ENCODE measurements at regions not wholly inside any gene's neighbourhood (a gene's known extent, or its start where the extent isn't known, plus 50 kb on each side); places are given as distances from the start of the nearest gene placed in this dataset.
"Not testable (repeated sequence)": the region's sequence is repeated elsewhere in the genome, so short reads cannot be mapped to it uniquely, and the experiment has no call there.

- Mint-ChIP-seq H3K27me3 (peaks cover 20% of the 10 kb centered on the region), H3K4me1 (no peaks in the 10 kb centered on the region), H3K27ac (no peak overlapping the region), H3K4me3 (no peak overlapping the region), H3K9me3 (no peaks in the 10 kb centered on the region), H3K36me3 (ENCODE audit: low read depth) (no peaks in the 10 kb centered on the region)
- no peak for ATAC-seq (replicated peaks)
Observed at GRCh38 chr11:122604621-122605020, 50.9 kb upstream of the UBASH3B start.

GRCh38 chr11:122601141-122602125 is 54.1 kb upstream of the UBASH3B start:
- peaks cover 28% of the 10 kb centered on the region for H3K27me3 Mint-ChIP-seq
- H3K36me3 Mint-ChIP-seq (ENCODE audit: low read depth) = no peaks in the 10 kb centered on the region
- no peaks in the 10 kb centered on the region for H3K4me1 Mint-ChIP-seq
- H3K27ac Mint-ChIP-seq = no peak overlapping the region
- H3K9me3 Mint-ChIP-seq = no peaks in the 10 kb centered on the region
- ATAC-seq (replicated peaks) = no peak
- no peak overlapping the region for H3K4me3 Mint-ChIP-seq

- no peak overlapping the region for H3K4me3 Mint-ChIP-seq
- no peak overlapping the region for H3K27ac Mint-ChIP-seq
Observed at GRCh38 chr11:122600290-122600689, 55.2 kb upstream of the UBASH3B start.

DNA sequence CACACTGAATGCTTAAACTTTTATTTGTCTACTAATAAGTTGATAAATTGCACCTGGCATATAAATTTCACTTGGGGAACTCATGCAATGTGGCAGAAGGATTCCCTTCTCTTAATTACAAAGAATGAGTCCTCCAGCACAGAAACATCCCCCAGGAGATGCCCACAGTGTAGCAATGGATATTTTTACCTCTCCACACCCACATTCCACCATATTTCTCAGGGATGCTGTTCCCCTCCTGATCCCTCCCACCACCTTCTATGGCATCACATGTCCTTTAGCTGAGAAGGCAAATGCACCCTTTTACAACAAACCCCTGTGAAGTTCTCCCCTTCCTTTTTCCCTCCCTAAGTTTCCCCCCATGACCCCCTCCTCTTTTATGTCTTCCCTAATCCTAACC is 56.1 kb upstream of the UBASH3B start:
- H3K4me3 Mint-ChIP-seq = no peak overlapping the region
- no peaks in the 10 kb centered on the region for H3K9me3 Mint-ChIP-seq
- H3K27me3 Mint-ChIP-seq = peaks cover 29% of the 10 kb centered on the region
- H3K36me3 Mint-ChIP-seq (ENCODE audit: low read depth) = no peaks in the 10 kb centered on the region
- no peak overlapping the region for H3K27ac Mint-ChIP-seq
- ATAC-seq (replicated peaks) = no peak
- H3K4me1 Mint-ChIP-seq = no peaks in the 10 kb centered on the region

More at GRCh38 chr11:122600290-122600689, 55.2 kb upstream of the UBASH3B start:
- H3K9me3 Mint-ChIP-seq = no peaks in the 10 kb centered on the region
- H3K27me3 Mint-ChIP-seq = peaks cover 28% of the 10 kb centered on the region
- H3K36me3 Mint-ChIP-seq (ENCODE audit: low read depth) = no peaks in the 10 kb centered on the region
- no peaks in the 10 kb centered on the region for H3K4me1 Mint-ChIP-seq
- no peak for ATAC-seq (replicated peaks)

- no peaks in the 10 kb centered on the region for H3K9me3 Mint-ChIP-seq
- ATAC-seq (replicated peaks) = no peak
- no peaks in the 10 kb centered on the region for H3K36me3 Mint-ChIP-seq (ENCODE audit: low read depth)
- H3K27ac Mint-ChIP-seq = no peak overlapping the region
- H3K4me1 Mint-ChIP-seq = no peaks in the 10 kb centered on the region
- H3K4me3 Mint-ChIP-seq = no peak overlapping the region
- peaks cover 26% of the 10 kb centered on the region for H3K27me3 Mint-ChIP-seq
Observed at GRCh38 chr11:122598971-122599370, 56.6 kb upstream of the UBASH3B start.

DNA sequence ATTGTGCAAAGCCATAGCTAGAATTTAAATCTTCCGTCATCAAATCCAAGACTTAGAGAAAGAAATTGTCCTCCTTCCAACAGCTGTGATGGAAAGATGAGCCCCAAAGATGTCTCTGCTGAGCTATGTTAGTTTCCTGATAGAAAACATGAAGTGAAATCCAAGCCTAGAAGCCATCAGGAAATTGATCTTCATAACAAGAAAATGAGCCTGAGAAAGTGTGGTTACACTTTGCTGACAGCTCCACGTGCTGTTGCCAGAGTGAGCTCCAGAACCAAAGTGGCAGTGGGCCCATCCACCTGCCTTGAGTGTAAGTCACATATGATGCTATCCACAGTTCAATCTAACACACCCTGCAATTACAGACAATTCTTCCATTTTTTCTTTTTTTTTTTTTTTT is 58.0 kb upstream of the UBASH3B start:
- Mint-ChIP-seq H3K27me3 (peaks cover 31% of the 10 kb centered on the region), H3K27ac (no peak overlapping the region), H3K4me1 (no peaks in the 10 kb centered on the region), H3K4me3 (no peak overlapping the region), H3K9me3 (no peaks in the 10 kb centered on the region), H3K36me3 (ENCODE audit: low read depth) (no peaks in the 10 kb centered on the region)
- ATAC-seq (replicated peaks) = no peak

DNA sequence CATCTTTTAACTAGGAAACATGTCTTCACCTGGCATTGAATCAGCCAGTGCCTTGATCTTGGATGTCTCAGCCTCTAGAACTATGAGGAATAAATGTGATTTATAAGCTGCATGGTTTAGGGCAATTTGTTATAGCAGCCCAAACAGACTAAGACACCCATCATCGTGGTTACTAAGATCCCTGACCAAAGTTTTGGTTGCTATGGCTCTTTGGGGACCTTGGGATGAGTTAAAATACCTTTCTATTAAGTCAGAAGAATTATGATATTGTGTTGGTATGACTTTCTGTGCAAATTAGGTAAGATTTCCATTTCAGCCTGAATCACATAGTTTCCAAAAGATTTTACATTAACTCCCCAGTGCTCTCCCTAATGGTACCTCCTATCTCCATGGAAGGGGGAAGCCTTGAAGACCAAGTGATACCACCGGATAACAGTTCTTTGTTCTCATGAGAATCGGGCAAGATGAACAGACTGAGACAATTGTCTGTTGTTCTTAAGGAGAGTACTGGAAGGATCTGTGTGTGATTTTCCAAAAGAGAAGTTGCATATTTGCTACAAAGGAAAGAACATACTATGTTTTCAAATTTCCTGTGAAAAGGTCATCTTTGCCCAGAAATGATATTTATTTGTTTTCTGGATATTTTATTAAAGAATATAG is 60.4 kb upstream of the UBASH3B start:
- no peak overlapping the region for H3K27ac Mint-ChIP-seq
- no peak overlapping the region for H3K4me3 Mint-ChIP-seq
- peaks cover 26% of the 10 kb centered on the region for H3K27me3 Mint-ChIP-seq
- no peaks in the 10 kb centered on the region for H3K36me3 Mint-ChIP-seq (ENCODE audit: low read depth)
- no peaks in the 10 kb centered on the region for H3K9me3 Mint-ChIP-seq
- H3K4me1 Mint-ChIP-seq = no peaks in the 10 kb centered on the region
- ATAC-seq (replicated peaks) = no peak

GRCh38 chr11:122593473-122594420 is 61.8 kb upstream of the UBASH3B start:
- H3K4me1 Mint-ChIP-seq = no peaks in the 10 kb centered on the region

GRCh38 chr11:122592641-122593040 is 62.9 kb upstream of the UBASH3B start:
- Mint-ChIP-seq H3K36me3 (ENCODE audit: low read depth) (no peaks in the 10 kb centered on the region), H3K9me3 (no peaks in the 10 kb centered on the region), H3K4me3 (no peak overlapping the region), H3K4me1 (no peaks in the 10 kb centered on the region), H3K27ac (no peak overlapping the region), H3K27me3 (peaks cover 26% of the 10 kb centered on the region)
- no peak for ATAC-seq (replicated peaks)

More at GRCh38 chr11:122593473-122594420, 61.8 kb upstream of the UBASH3B start:
- no peak overlapping the region for H3K27ac Mint-ChIP-seq
- no peaks in the 10 kb centered on the region for H3K36me3 Mint-ChIP-seq (ENCODE audit: low read depth)
- ATAC-seq (replicated peaks) = peak; percentile 74
- peaks cover 22% of the 10 kb centered on the region for H3K27me3 Mint-ChIP-seq
- no peaks in the 10 kb centered on the region for H3K9me3 Mint-ChIP-seq
- no peak overlapping the region for H3K4me3 Mint-ChIP-seq

DNA sequence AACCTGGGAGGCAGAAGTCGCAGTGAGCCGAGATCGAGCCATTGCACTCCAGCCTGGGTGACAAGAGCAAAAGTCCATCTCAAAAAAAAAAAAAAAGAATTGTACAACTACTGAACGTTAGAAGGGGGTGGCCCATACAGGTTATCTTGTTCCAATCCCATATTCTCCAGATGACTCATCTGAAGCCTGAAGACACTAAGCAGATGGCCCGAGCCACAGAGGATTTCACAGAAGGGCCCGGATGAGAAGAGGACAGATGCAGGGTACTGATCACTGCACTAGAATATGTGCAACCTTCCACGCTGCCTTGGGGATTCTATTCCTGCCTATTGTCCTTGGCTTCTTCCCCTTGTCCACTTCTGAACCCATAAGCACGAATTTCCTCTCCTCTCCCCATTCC is 70.9 kb upstream of the UBASH3B start:
- H3K27ac Mint-ChIP-seq = no peak overlapping the region
- no peak for ATAC-seq (replicated peaks)
- H3K9me3 Mint-ChIP-seq = no peaks in the 10 kb centered on the region
- no peak overlapping the region for H3K4me3 Mint-ChIP-seq
- peaks cover 5% of the 10 kb centered on the region for H3K27me3 Mint-ChIP-seq
- no peaks in the 10 kb centered on the region for H3K36me3 Mint-ChIP-seq (ENCODE audit: low read depth)
- H3K4me1 Mint-ChIP-seq = peaks cover 4% of the 10 kb centered on the region

- not testable (repeated sequence) for H3K27me3 Mint-ChIP-seq, H3K4me1 Mint-ChIP-seq
Observed at GRCh38 chr11:122580071-122580470, 75.5 kb upstream of the UBASH3B start.

GRCh38 chr11:122578171-122578825 is 77.2 kb upstream of the UBASH3B start:
- no peak overlapping the region for H3K4me3 Mint-ChIP-seq
- no peak for ATAC-seq (replicated peaks)
- peaks cover 4% of the 10 kb centered on the region for H3K4me1 Mint-ChIP-seq
- H3K27me3 Mint-ChIP-seq = peaks cover 3% of the 10 kb centered on the region
- H3K27ac Mint-ChIP-seq = no peak overlapping the region
- H3K9me3 Mint-ChIP-seq = no peaks in the 10 kb centered on the region
- H3K36me3 Mint-ChIP-seq (ENCODE audit: low read depth) = no peaks in the 10 kb centered on the region

More at GRCh38 chr11:122580071-122580470, 75.5 kb upstream of the UBASH3B start:
- not testable (repeated sequence) for H3K27ac Mint-ChIP-seq; ATAC-seq (replicated peaks); H3K36me3 Mint-ChIP-seq (ENCODE audit: low read depth); H3K9me3 Mint-ChIP-seq
- peak overlapping the region; percentile 68 for H3K4me3 Mint-ChIP-seq

GRCh38 chr11:122572592-122572991 is 82.9 kb upstream of the UBASH3B start:
- Mint-ChIP-seq H3K27ac (no peak overlapping the region), H3K9me3 (no peaks in the 10 kb centered on the region), H3K27me3 (peaks cover 3% of the 10 kb centered on the region), H3K4me3 (no peak overlapping the region), H3K4me1 (no peaks in the 10 kb centered on the region), H3K36me3 (ENCODE audit: low read depth) (no peaks in the 10 kb centered on the region)
- ATAC-seq (replicated peaks) = no peak

DNA sequence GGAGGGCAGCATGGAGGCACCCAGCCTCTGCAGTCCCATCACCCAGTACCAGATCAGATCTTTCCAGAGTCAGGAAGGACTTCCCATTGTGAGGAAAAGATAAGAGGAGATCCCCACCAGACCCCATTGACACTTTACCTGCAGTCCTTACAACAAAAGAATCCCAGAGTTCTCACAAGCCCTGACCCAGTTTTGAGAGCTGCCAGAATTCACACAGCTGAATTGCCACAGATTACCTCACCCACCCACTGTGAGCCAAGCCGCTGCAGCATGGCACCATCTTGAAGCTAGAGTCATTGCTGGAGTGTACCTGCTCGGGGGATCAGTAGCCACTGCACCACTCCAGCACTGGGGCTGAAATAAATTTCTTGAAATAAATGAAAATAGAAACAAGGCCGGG is 91.8 kb upstream of the UBASH3B start:
- H3K9me3 Mint-ChIP-seq = no peaks in the 10 kb centered on the region
- no peaks in the 10 kb centered on the region for H3K4me1 Mint-ChIP-seq
- no peak overlapping the region for H3K27ac Mint-ChIP-seq
- peaks cover 8% of the 10 kb centered on the region for H3K27me3 Mint-ChIP-seq
- H3K36me3 Mint-ChIP-seq (ENCODE audit: low read depth) = no peaks in the 10 kb centered on the region
- ATAC-seq (replicated peaks) = no peak
- no peak overlapping the region for H3K4me3 Mint-ChIP-seq

All from activated T-helper 17 cell treated with anti-CD3 and anti-CD28 coated beads, Interleukin-2, amount 50 U/mL, for 72 hours (primary cell).